Neural progenitor cell (in vitro differentiated cells): ENCODE measurements at regions not wholly inside any gene's neighbourhood (a gene's known extent, or its start where the extent isn't known, plus 50 kb on each side); places are given as distances from the start of the nearest gene placed in this dataset.
A peak's percentile ranks its signal among the peaks of the same experiment; 100 is the strongest.

Experiments
- DNase-seq: peaks from one replicate; pipeline ENCODE4 v3.0.0-alpha.2; 2016; ENCODE audit warnings: low spot score
- H2AFZ ChIP-seq: fragments of 200-600 bp; sonication (generic); replicated peaks from 2 replicates; pipeline ENCODE4 v1.6.1; 2016; ENCODE audit warnings: antibody characterized with exemption
- H3F3A ChIP-seq: fragments of 200-600 bp; sonication (generic); 2 replicates; pipeline ENCODE4 v1.6.1; 2016; ENCODE audit warnings: antibody characterized with exemption, low read depth
- H3K27ac ChIP-seq: fragments of 200-600 bp; sonication (generic); 2 replicates; pipeline ENCODE4 v1.5.1; 2016; ENCODE audit warnings: mild to moderate bottlenecking
- H3K27me3 ChIP-seq: fragments of 200-600 bp; sonication (generic); 2 replicates; pipeline ENCODE4 v1.6.1; 2016; ENCODE audit warnings: mild to moderate bottlenecking, moderate library complexity
- H3K36me3 ChIP-seq: fragments of 200-600 bp; sonication (generic); 2 replicates; pipeline ENCODE4 v1.5.1; 2016
- H3K4me1 ChIP-seq: fragments of 200-600 bp; sonication (generic); 2 replicates; pipeline ENCODE4 v1.6.1; 2016; ENCODE audit warnings: mixed run types
- H3K4me2 ChIP-seq: fragments of 200-600 bp; sonication (generic); 2 replicates; pipeline ENCODE4 v1.6.1; 2016
- H3K4me3 ChIP-seq: fragments of 200-600 bp; sonication (generic); 2 replicates; pipeline ENCODE4 v1.5.1; 2016
- H3K79me2 ChIP-seq: fragments of 200-600 bp; sonication (generic); 2 replicates; pipeline ENCODE4 v1.6.1; 2016; ENCODE audit warnings: low read depth
- H3K9ac ChIP-seq: fragments of 200-600 bp; sonication (generic); 2 replicates; pipeline ENCODE4 v1.6.1; 2016
- H3K9me3 ChIP-seq: fragments of 200-600 bp; sonication (generic); 2 replicates; pipeline ENCODE4 v1.5.1; 2016; ENCODE audit warnings: low read depth
- H4K20me1 ChIP-seq: fragments of 200-600 bp; sonication (generic); 2 replicates; pipeline ENCODE4 v1.6.1; 2016; ENCODE audit warnings: low read depth
- H3K27ac Mint-ChIP-seq: 3 replicates; pipeline ENCODE4 v1.8.0; 2021; ENCODE audit warnings: mixed read lengths
- H3K27me3 Mint-ChIP-seq: 2 replicates; pipeline ENCODE4 v1.8.0; 2022; ENCODE audit warnings: low read depth, mild to moderate bottlenecking, inconsistent platforms, moderate library complexity, mixed read lengths; ENCODE audit not compliant: insufficient read depth
- H3K36me3 Mint-ChIP-seq: 3 replicates; pipeline ENCODE4 v1.8.0; 2021; ENCODE audit warnings: mixed read lengths
- H3K4me1 Mint-ChIP-seq: 3 replicates; pipeline ENCODE4 v1.8.0; 2021; ENCODE audit warnings: mixed read lengths
- H3K4me3 Mint-ChIP-seq: 3 replicates; pipeline ENCODE4 v1.8.0; 2021; ENCODE audit warnings: mild to moderate bottlenecking, moderate library complexity, mixed read lengths
- H3K9me3 Mint-ChIP-seq: 3 replicates; pipeline ENCODE4 v1.8.0; 2020; ENCODE audit warnings: mixed read lengths
- CTCF ChIP-seq: fragments of 200-600 bp; sonication (generic); IDR thresholded peaks from 2 replicates; pipeline ENCODE4 v1.5.1; 2017; ENCODE audit warnings: antibody characterized with exemption, mild to moderate bottlenecking
- EZH2 ChIP-seq: fragments of 200-600 bp; sonication (generic); IDR thresholded peaks from 2 replicates; pipeline ENCODE4 v1.6.1; 2017; ENCODE audit warnings: antibody characterized with exemption, mild to moderate bottlenecking, moderate library complexity
- EZH2phosphoT487 ChIP-seq: fragments of 200-600 bp; sonication (generic); IDR thresholded peaks from 2 replicates; pipeline ENCODE4 v1.6.1; 2017; ENCODE audit warnings: antibody characterized with exemption

DNA sequence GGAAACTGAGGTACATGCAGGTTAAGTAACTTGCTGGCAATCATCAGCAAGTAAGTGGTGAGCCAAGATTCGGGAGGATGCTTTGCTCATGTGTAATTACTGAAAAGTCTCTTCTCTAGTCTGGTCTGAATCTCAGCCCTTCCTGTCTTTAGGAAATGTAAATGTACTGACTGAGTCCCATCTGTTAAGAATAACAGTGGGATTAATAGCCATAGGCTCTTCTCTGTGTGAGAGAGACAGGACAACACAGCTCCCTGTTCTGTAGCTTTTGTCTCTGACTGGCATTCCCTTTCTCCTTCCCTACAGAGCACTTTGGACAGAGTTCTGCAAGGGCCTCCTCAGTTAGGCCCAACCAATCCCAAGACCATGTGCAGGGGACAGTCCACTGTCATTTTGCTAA lies 131.3 kb upstream of the OGFRL1 start:
- peaks cover 27% of the 10 kb centered on the region for H3K4me1 ChIP-seq
- Mint-ChIP-seq H3K4me3 (no peak overlapping the region), H3K27ac (no peak overlapping the region), H3K36me3 (no peaks in the 10 kb centered on the region), H3K27me3 (peaks cover 8% of the 10 kb centered on the region), H3K9me3 (no peaks in the 10 kb centered on the region), H3K4me1 (peaks cover 18% of the 10 kb centered on the region)
- no peak overlapping the region for H3K9ac ChIP-seq
- no peaks in the 10 kb centered on the region for H3K36me3 ChIP-seq
- DNase-seq = peak; percentile 8
- H3K4me2 ChIP-seq = no peak overlapping the region
- TF ChIP-seq CTCF = no peak
- no peak for TF ChIP-seq EZH2
- no peak for TF ChIP-seq EZH2phosphoT487
- no peaks in the 10 kb centered on the region for H4K20me1 ChIP-seq
- H3K4me3 ChIP-seq = no peak overlapping the region
- no peak overlapping the region for H3K27ac ChIP-seq
- H3K79me2 ChIP-seq = no peaks in the 10 kb centered on the region
- no peaks in the 10 kb centered on the region for H3K27me3 ChIP-seq
- no peaks in the 10 kb centered on the region for H3K9me3 ChIP-seq
- H3F3A ChIP-seq = no peaks in the 10 kb centered on the region
- peak overlapping the region; percentile 58 for H2AFZ ChIP-seq

DNA sequence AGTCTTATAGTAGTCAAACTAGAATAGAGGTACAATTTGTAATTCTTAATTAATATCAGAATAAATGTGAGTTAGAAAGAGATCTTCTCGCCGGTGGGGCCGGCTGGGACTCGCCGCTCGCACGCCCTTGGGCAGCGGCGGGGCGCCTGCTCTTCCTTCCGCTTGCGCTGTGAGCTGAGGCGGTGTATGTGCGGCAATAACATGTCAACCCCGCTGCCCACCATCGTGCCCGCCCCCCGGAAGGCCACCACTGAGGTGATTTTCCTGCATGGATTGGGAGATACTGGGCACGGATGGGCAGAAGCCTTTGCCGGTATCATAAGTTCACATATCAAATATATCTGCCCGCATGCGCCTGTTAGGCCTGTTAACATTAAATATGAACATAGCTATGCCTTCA lies 123.7 kb upstream of the OGFRL1 start:
- no peaks in the 10 kb centered on the region for H3K9me3 ChIP-seq

DNA sequence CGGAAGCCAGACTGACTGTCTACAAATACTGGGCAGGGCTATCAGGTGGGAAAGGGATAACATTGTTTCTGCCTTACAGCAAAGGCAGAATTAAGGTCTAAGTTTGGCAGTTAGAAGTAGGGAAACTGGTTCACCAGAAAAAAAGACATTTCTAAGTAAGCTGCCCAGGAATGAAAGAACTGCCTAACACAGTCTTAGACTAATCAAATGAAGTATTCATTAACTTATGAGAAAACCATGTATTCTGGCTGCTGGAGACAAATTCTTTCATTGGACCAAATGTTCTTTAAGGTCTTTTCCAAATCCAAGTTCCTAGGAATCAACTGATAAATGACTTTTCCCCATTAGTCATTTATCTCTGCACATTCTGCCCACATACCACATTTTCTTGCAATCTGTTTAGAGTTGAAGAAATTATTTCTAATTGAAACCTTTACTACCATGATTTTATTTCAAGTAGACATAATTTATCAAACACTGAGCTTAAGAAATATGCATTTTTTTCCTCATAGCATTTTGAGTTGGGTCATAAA lies 120.3 kb upstream of the OGFRL1 start:
- Histone ChIP-seq H3F3A (no peaks in the 10 kb centered on the region), H4K20me1 (no peaks in the 10 kb centered on the region), H2AFZ (no peak overlapping the region), H3K27ac (no peak overlapping the region), H3K4me2 (no peak overlapping the region), H3K27me3 (no peaks in the 10 kb centered on the region), H3K9me3 (no peaks in the 10 kb centered on the region), H3K9ac (no peak overlapping the region), H3K36me3 (no peaks in the 10 kb centered on the region), H3K4me1 (no peaks in the 10 kb centered on the region), H3K4me3 (no peak overlapping the region), H3K79me2 (no peaks in the 10 kb centered on the region)
- no peak for TF ChIP-seq EZH2phosphoT487
- TF ChIP-seq CTCF = no peak
- no peak for TF ChIP-seq EZH2
- Mint-ChIP-seq H3K4me3 (no peak overlapping the region), H3K27me3 (no peaks in the 10 kb centered on the region), H3K4me1 (no peaks in the 10 kb centered on the region), H3K36me3 (no peaks in the 10 kb centered on the region), H3K9me3 (no peaks in the 10 kb centered on the region), H3K27ac (no peak overlapping the region)
- no peak for DNase-seq

More for the DNA sequence above, 123.7 kb upstream of the OGFRL1 start:
- Histone ChIP-seq H3K79me2 (no peaks in the 10 kb centered on the region), H3K4me3 (no peak overlapping the region), H3F3A (no peaks in the 10 kb centered on the region), H4K20me1 (no peaks in the 10 kb centered on the region), H3K9ac (no peak overlapping the region), H3K4me2 (no peak overlapping the region), H3K27ac (no peak overlapping the region), H3K36me3 (no peaks in the 10 kb centered on the region), H3K4me1 (peaks cover 2% of the 10 kb centered on the region), H3K27me3 (no peaks in the 10 kb centered on the region), H2AFZ (no peak overlapping the region)
- Mint-ChIP-seq H3K27ac (no peak overlapping the region), H3K4me3 (no peak overlapping the region), H3K4me1 (no peaks in the 10 kb centered on the region), H3K36me3 (no peaks in the 10 kb centered on the region), H3K9me3 (no peaks in the 10 kb centered on the region), H3K27me3 (peaks cover 5% of the 10 kb centered on the region)
- no peak for DNase-seq
- no peak for TF ChIP-seq CTCF
- TF ChIP-seq EZH2 = no peak
- TF ChIP-seq EZH2phosphoT487 = no peak
